GM10266 (cell line): ENCODE measurements at regions not wholly inside any gene's neighbourhood (a gene's known extent, or its start where the extent isn't known, plus 50 kb on each side); places are given as distances from the start of the nearest gene placed in this dataset.

Source experiments
- DNase-seq: peaks from one replicate; pipeline ENCODE4 v3.0.0; 2012; ENCODE audit errors: extremely low spot score
- TF ChIP-seq, protein P1 (sequence below): IDR thresholded peaks from 2 replicates; pipeline ENCODE4 v1.5.1; 2012; ENCODE audit warnings: mild to moderate bottlenecking, low read depth; ENCODE audit not compliant: control insufficient read depth, insufficient read depth; ENCODE audit errors: missing control alignments

- DNase-seq = no peak
- TF ChIP-seq, protein P1, sequence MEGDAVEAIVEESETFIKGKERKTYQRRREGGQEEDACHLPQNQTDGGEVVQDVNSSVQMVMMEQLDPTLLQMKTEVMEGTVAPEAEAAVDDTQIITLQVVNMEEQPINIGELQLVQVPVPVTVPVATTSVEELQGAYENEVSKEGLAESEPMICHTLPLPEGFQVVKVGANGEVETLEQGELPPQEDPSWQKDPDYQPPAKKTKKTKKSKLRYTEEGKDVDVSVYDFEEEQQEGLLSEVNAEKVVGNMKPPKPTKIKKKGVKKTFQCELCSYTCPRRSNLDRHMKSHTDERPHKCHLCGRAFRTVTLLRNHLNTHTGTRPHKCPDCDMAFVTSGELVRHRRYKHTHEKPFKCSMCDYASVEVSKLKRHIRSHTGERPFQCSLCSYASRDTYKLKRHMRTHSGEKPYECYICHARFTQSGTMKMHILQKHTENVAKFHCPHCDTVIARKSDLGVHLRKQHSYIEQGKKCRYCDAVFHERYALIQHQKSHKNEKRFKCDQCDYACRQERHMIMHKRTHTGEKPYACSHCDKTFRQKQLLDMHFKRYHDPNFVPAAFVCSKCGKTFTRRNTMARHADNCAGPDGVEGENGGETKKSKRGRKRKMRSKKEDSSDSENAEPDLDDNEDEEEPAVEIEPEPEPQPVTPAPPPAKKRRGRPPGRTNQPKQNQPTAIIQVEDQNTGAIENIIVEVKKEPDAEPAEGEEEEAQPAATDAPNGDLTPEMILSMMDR = no peak
These were observed 68.2 kb downstream of the CH25H start for GRCh38 chr10:89138755-89139490.

DNA sequence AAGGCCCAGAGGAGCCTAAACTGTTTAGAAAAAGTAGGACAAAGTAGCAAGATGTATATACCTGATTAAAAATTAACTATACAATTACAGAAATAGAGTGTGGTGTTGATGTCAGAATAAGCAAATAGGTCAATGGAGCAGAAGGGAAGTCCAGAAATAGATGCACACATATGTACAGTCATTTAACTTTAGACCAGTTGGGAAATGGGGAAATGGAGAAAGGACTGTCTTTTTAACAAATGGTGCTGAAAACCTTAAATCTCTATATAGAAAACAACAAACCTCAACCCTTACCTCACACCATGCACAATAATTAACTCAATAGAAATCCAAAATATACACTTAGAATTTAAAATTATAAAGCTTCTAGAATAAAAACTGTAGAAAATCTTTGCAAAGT, 72.2 kb downstream of the CH25H start:
- TF ChIP-seq, protein P1 = no peak
- DNase-seq = no peak

DNA sequence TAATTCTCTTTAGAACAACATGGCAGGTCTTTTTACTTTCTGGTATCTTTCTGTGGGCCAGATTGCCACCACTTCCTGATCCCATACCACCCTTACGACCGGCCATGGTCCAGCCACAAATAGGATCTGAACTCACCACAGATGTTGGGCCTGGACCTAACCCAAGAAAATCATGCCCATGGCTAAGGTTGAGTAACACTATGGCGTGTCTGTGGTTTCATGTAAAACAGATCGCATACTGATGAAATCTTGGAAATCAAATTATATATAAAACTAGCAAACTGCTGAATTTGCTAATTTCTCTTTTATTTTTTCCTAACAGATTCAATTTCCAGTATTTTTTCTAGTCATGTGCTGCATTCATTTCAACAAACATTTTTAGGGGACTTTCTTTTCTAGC, 77.2 kb downstream of the CH25H start:
- TF ChIP-seq, protein P1 = no peak
- no peak for DNase-seq

DNA sequence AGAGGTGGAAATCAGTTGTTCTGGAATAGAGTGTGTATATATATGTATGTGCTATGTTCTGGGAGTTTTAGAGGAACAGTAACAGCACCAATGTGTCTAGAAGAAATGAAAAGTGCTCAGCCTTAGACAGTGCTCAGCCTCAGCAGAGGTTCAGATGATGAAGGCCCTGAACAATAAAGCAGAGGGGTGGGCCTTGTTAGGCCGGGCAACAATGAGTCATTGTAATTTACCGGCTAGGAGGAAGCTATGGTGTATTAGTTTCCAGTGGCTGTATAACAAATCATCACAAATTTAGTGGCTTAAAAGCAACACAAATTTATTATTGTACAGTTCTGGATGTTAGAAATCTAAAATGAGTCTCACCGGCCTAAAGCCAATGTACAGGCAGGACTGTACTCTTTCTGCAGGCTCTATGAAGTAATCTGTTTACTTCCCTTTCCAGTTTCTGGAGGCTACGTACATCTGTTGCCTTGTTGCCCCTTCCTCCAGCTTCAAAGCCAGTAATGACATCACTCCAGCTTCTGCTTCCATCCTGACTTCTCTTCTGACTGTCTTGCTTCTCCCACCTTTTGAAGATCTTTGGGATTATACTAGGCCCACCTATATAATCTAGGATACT, 84.6 kb downstream of the CH25H start:
- TF ChIP-seq, protein P1 = no peak
- DNase-seq = no peak

- TF ChIP-seq, protein P1 = no peak
- DNase-seq = no peak
These were observed 85.4 kb downstream of the CH25H start for GRCh38 chr10:89121764-89122020.

- no peak for DNase-seq
These were observed 86.0 kb downstream of the CH25H start for GRCh38 chr10:89120931-89121763.

DNA sequence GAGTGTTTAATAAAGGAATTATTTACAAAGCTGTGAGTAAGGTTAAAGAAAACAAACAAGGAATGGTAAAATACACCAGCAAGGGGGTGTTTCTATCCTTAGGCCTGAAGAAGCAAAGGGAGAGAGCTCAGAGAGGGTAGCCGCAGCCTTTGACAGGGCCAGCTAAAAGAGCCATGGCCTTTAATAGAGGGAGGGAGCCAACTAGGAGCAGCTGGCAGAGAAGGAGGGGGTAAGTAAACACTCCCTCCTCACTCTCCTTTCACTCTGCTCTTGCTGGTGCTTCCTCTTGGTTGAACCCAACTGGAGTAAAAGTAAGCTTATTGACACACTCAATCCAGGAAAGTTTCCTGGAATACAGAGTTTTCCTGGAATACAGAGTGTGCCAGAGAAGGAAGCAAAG, 87.5 kb downstream of the CH25H start:
- TF ChIP-seq, protein P1 = no peak
- no peak for DNase-seq

More at GRCh38 chr10:89120931-89121763, 86.0 kb downstream of the CH25H start:
- TF ChIP-seq, protein P1 = no peak
